B cell (primary cell): ENCODE measurements at regions not wholly inside any gene's neighbourhood (a gene's known extent, or its start where the extent isn't known, plus 50 kb on each side); places are given as distances from the start of the nearest gene placed in this dataset.

Experiments
- ATAC-seq: fragments of 200-7000 bp; cut with Tn5 transposase; one replicate; pipeline ENCODE4 v1.10.0; 2021; ENCODE audit warnings: low read depth, mild to moderate bottlenecking, moderate number of reproducible peaks, moderate library complexity
- CTCF ChIA-PET: fragments of 350-600 bp; sonication (Branson Sonifier 250); formaldehyde crosslinking; loops from one replicate; lab custom pipeline; 2021; ENCODE audit warnings: antibody characterized with exemption, inconsistent platforms; lab: Charles Lee
- POLR2A ChIA-PET: fragments of 350-600 bp; sonication (Branson Sonifier 250); formaldehyde crosslinking; loops from one replicate; lab custom pipeline; 2021; ENCODE audit warnings: antibody characterized with exemption; lab: Charles Lee
- DNase-seq: peaks from one replicate; pipeline ENCODE4 v3.0.0; 2013
- H2AFZ ChIP-seq: 2 replicates; pipeline ENCODE4 v1.6.1; 2012; ENCODE audit warnings: mild to moderate bottlenecking, low read depth, low read length; ENCODE audit not compliant: insufficient read depth, poor library complexity, severe bottlenecking
- H3K27ac ChIP-seq, 2 donors: 1 replicate in 1 of 2; 2 replicates in 1 of 2; pipeline ENCODE4 v1.5.1; 2012 to 2013; ENCODE audit warnings: low read length in 2 of 2, mild to moderate bottlenecking in 2 of 2, moderate library complexity in 1 of 2
- H3K27me3 ChIP-seq, 4 experiments: fragments of 200-600 bp in 1 of 4; sonication (generic) in 1 of 4; replicated peaks in 1 of 4; 1 replicate in 2 of 4; 2 replicates in 2 of 4; pipeline versions ENCODE4 v1.6.1 to v1.7.0; 2013 to 2016; ENCODE audit warnings: low read length in 3 of 4, mild to moderate bottlenecking in 2 of 4, mixed read lengths in 1 of 4, moderate library complexity in 1 of 4; ENCODE audit not compliant: insufficient read depth in 4 of 4, control insufficient read depth in 3 of 4; ENCODE audit errors: control extremely low read depth in 1 of 4
- H3K36me3 ChIP-seq, 2 experiments: replicated peaks in 1 of 2; 1 replicate in 1 of 2; 2 replicates in 1 of 2; pipeline versions ENCODE4 v1.6.1 to v1.7.1; 2013; ENCODE audit warnings: low read length in 1 of 2; ENCODE audit not compliant: insufficient read depth in 2 of 2, control insufficient read depth in 1 of 2; ENCODE audit errors: control extremely low read depth in 1 of 2, extremely low read depth in 1 of 2
- H3K4me1 ChIP-seq, 2 donors: fragments of 200-600 bp in 1 of 2; sonication (generic) in 1 of 2; 1 replicate in 1 of 2; 2 replicates in 1 of 2; pipeline versions ENCODE4 v1.5.1 to v1.6.1; 2013 to 2017; ENCODE audit warnings: low read length in 2 of 2; ENCODE audit not compliant: control insufficient read depth in 2 of 2, insufficient read depth in 2 of 2
- H3K4me2 ChIP-seq: replicated peaks from 2 replicates; pipeline ENCODE3; 2012; ENCODE audit warnings: mild to moderate bottlenecking, low read depth, low read length; ENCODE audit not compliant: poor library complexity, severe bottlenecking
- H3K4me3 ChIP-seq, 5 experiments: fragments of 200-600 bp in 1 of 5; sonication (generic) in 1 of 5; 1 replicate in 3 of 5; 2 replicates in 2 of 5; pipeline versions ENCODE4 v1.5.1 to v1.7.0; 2011 to 2016; ENCODE audit warnings: low read length in 4 of 5, mild to moderate bottlenecking in 4 of 5, low read depth in 2 of 5, control low read depth in 1 of 5, moderate library complexity in 1 of 5; ENCODE audit not compliant: insufficient read depth in 1 of 5; ENCODE audit errors: control extremely low read depth in 1 of 5, extremely low read depth in 1 of 5
- H3K79me2 ChIP-seq: fragments of 200-600 bp; sonication (generic); one replicate; pipeline ENCODE4 v1.6.0; 2016; ENCODE audit warnings: low read length; ENCODE audit not compliant: control insufficient read depth, insufficient read depth
- H3K9ac ChIP-seq: fragments of 200-600 bp; sonication (generic); 2 replicates; pipeline ENCODE4 v1.6.1; 2017; ENCODE audit warnings: mild to moderate bottlenecking, low read length, moderate library complexity
- H3K9me3 ChIP-seq, 3 donors: one replicate each; pipeline versions ENCODE4 v1.6.1 to v1.7.1; 2013; ENCODE audit warnings: low read length in 2 of 3; ENCODE audit not compliant: control insufficient read depth in 2 of 3, insufficient read depth in 1 of 3; ENCODE audit errors: control extremely low read depth in 1 of 3
- H4K20me1 ChIP-seq: 2 replicates; pipeline ENCODE4 v1.6.0; 2012; ENCODE audit warnings: mild to moderate bottlenecking, low read length; ENCODE audit not compliant: insufficient read depth, control insufficient read depth, poor library complexity, severe bottlenecking
- H3K27ac Mint-ChIP-seq: one replicate; pipeline ENCODE4 v1.8.0; 2021; ENCODE audit warnings: mixed read lengths
- H3K27me3 Mint-ChIP-seq: one replicate; pipeline ENCODE4 v1.8.0; 2021; ENCODE audit warnings: mixed read lengths
- H3K4me1 Mint-ChIP-seq: one replicate; pipeline ENCODE4 v1.8.0; 2021; ENCODE audit warnings: mixed read lengths
- H3K4me3 Mint-ChIP-seq: one replicate; pipeline ENCODE4 v1.8.0; 2021; ENCODE audit warnings: mixed read lengths
- H3K9me3 Mint-ChIP-seq: one replicate; pipeline ENCODE4 v1.8.0; 2022; ENCODE audit warnings: mixed read lengths; ENCODE audit not compliant: insufficient read depth
- CTCF ChIP-seq: fragments of 200-600 bp; IDR thresholded peaks from one replicate; pipeline ENCODE4 v1.8.0; 2022; ENCODE audit warnings: antibody characterized with exemption, mild to moderate bottlenecking
- EZH2 ChIP-seq: IDR thresholded peaks from 2 replicates; pipeline ENCODE4 v1.6.1; 2012; ENCODE audit warnings: borderline replicate concordance, low read depth, mild to moderate bottlenecking, moderate library complexity, low read length; ENCODE audit not compliant: insufficient read depth, poor library complexity, severe bottlenecking
- WGBS: methylation state at CpG from one replicate; pipeline ENCODE4 v1.1.5; 2013; ENCODE audit warnings: missing lambda C conversion rate; ENCODE audit not compliant: insufficient coverage; 5-methylcytosine and 5-hydroxymethylcytosine counted together
- intact Hi-C: fragments of 100-400 bp; cut with micrococcal nuclease; formaldehyde crosslinking; loops from one replicate; pipeline ENCODE4 v1.10.0; 2022

GRCh38 chr7:21326921-21327320 lies 101.0 kb upstream of the SP4 start:
- Histone ChIP-seq H3K9me3 (peaks cover 0 to 9% (median 6%) of the 10 kb centered on the region in 3 donors), H3K27me3 (no peaks in the 10 kb centered on the region), H3K79me2 (no peaks in the 10 kb centered on the region), H3K4me2 (no peak overlapping the region), H3K9ac (no peak overlapping the region), H3K4me1 (no peaks in the 10 kb centered on the region), H3K27ac (no peak overlapping the region), H4K20me1 (no peaks in the 10 kb centered on the region), H3K4me3 (no peak overlapping the region), H3K36me3 (no peaks in the 10 kb centered on the region), H2AFZ (no peak overlapping the region)
- Mint-ChIP-seq H3K9me3 (peaks cover 2% of the 10 kb centered on the region), H3K4me1 (no peaks in the 10 kb centered on the region), H3K27ac (no peak overlapping the region), H3K27me3 (no peaks in the 10 kb centered on the region), H3K4me3 (no peak overlapping the region)
- WGBS = 100% methylated on average over 1 of the region's 3 CpGs
- intact Hi-C loops = no loop called here
- ChIA-PET CTCF (no interaction called here), POLR2A (no interaction called here)
- DNase-seq = no peak
- TF ChIP-seq CTCF = no peak
- no peak for TF ChIP-seq EZH2
- ATAC-seq = no peak

GRCh38 chr7:21327422-21328409 lies 100.2 kb upstream of the SP4 start:
- POLR2A ChIA-PET = no interaction called here
- H3K4me3 ChIP-seq = no peak overlapping the region
- WGBS = 100% methylated on average over 1 of the region's 4 CpGs
- no peaks in the 10 kb centered on the region for H3K4me1 ChIP-seq
- Mint-ChIP-seq H3K27me3 (no peaks in the 10 kb centered on the region), H3K4me1 (no peaks in the 10 kb centered on the region), H3K27ac (no peak overlapping the region), H3K4me3 (no peak overlapping the region), H3K9me3 (peaks cover 2% of the 10 kb centered on the region)
- TF ChIP-seq CTCF (no peak), EZH2 (no peak)
- no peaks in the 10 kb centered on the region for H3K27me3 ChIP-seq
- no peaks in the 10 kb centered on the region for H4K20me1 ChIP-seq
- H3K36me3 ChIP-seq = no peaks in the 10 kb centered on the region
- ATAC-seq (no peak), DNase-seq (no peak)
- H3K4me2 ChIP-seq = no peak overlapping the region
- no peaks in the 10 kb centered on the region for H3K79me2 ChIP-seq
- intact Hi-C loops = no loop called here
- no peak overlapping the region for H3K27ac ChIP-seq
- no peak overlapping the region for H3K9ac ChIP-seq
- H3K9me3 ChIP-seq = peaks cover 0 to 9% (median 6%) of the 10 kb centered on the region in 3 donors
- no peak overlapping the region for H2AFZ ChIP-seq
- CTCF ChIA-PET = no interaction called here
